GM10266 (cell line): ENCODE measurements at regions not wholly inside any gene's neighbourhood (a gene's known extent, or its start where the extent isn't known, plus 50 kb on each side); places are given as distances from the start of the nearest gene placed in this dataset.

Source experiments
- DNase-seq: peaks from one replicate; pipeline ENCODE4 v3.0.0; 2012; ENCODE audit errors: extremely low spot score
- TF ChIP-seq, protein P1 (sequence below): IDR thresholded peaks from 2 replicates; pipeline ENCODE4 v1.5.1; 2012; ENCODE audit warnings: mild to moderate bottlenecking, low read depth; ENCODE audit not compliant: control insufficient read depth, insufficient read depth; ENCODE audit errors: missing control alignments

DNA sequence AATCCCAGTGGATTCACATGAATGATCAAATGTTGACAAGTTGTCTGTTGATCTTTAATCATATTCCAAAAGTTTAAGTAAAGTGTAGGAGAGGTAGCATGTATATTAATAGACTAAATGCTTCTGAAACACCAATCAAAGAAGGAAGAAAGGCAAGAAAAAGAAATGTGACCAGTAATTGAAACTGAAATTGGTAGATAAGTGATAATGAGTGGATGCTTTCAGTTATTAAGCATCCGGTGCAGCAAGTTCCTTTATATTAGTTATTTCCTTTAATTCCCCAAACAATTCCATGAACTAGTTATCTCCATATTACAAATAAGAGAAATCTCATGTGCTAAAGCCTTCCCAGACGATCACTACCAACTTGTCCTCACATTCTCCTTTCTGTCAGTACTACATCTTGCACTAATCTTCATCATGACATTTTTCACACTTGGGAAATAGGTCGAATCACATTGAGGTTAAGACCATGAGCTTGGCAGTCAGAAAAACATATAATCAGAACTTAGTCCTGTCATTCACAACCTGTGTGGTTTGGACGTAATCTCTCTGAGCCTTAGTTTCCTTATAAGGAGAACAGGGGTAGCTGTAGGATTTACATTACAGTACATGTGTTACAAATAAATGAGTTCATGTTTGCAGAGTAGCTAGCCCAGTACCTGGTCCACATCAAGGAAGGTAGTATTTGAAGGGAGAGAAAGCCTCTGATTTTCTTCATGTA, 182.1 kb downstream of the NOL4 start:
- no peak for DNase-seq
- TF ChIP-seq, protein P1, sequence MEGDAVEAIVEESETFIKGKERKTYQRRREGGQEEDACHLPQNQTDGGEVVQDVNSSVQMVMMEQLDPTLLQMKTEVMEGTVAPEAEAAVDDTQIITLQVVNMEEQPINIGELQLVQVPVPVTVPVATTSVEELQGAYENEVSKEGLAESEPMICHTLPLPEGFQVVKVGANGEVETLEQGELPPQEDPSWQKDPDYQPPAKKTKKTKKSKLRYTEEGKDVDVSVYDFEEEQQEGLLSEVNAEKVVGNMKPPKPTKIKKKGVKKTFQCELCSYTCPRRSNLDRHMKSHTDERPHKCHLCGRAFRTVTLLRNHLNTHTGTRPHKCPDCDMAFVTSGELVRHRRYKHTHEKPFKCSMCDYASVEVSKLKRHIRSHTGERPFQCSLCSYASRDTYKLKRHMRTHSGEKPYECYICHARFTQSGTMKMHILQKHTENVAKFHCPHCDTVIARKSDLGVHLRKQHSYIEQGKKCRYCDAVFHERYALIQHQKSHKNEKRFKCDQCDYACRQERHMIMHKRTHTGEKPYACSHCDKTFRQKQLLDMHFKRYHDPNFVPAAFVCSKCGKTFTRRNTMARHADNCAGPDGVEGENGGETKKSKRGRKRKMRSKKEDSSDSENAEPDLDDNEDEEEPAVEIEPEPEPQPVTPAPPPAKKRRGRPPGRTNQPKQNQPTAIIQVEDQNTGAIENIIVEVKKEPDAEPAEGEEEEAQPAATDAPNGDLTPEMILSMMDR, result no peak

- no peak for DNase-seq
- TF ChIP-seq, protein P1, result no peak
Observed at GRCh38 chr18:34039611-34040010, 185.1 kb downstream of the NOL4 start.

GRCh38 chr18:34039201-34039600, 185.5 kb downstream of the NOL4 start:
- TF ChIP-seq, protein P1, result no peak
- DNase-seq, result peak; percentile 6

DNA sequence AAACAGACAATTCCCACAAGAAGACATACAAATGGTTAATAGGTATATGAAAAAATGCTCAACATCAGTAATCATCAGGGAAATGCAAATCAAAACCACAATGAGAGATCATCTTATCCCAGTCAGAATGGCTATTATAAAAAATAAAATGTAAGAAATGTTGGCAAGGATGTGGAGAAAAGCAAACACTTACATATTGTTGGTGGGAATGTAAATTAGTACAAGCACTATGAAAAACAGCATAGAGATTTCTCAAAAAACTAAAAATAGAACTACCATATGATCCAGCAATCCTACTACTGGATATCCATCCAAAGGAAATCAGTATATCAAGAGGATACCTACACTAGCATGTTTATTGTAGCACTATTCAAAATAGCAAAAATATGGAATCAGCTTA, 186.6 kb downstream of the NOL4 start:
- TF ChIP-seq, protein P1, result no peak
- DNase-seq, result no peak

DNA sequence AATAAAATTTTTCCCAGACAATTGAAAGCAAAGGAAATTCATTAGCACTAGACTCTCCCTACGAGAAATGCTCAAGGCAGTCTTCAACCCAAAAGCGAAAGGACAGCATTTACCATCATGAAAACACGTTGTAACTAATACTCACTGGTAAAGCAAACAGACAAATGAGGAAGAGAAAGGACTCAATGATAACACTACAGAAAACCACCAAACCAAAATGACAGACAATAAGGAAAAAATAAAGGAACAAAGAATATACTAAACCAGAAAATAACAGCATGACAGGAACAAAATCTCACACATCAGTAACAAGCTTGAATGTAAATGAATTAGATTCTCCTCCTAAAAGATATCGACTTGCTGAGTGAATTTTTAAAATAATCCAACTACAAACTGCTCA, 190.7 kb downstream of the NOL4 start:
- DNase-seq, result peak; percentile 2
- TF ChIP-seq, protein P1, result no peak

GRCh38 chr18:34031810-34032209, 192.9 kb downstream of the NOL4 start:
- TF ChIP-seq, protein P1, result no peak
- DNase-seq, result peak; percentile 6

DNA sequence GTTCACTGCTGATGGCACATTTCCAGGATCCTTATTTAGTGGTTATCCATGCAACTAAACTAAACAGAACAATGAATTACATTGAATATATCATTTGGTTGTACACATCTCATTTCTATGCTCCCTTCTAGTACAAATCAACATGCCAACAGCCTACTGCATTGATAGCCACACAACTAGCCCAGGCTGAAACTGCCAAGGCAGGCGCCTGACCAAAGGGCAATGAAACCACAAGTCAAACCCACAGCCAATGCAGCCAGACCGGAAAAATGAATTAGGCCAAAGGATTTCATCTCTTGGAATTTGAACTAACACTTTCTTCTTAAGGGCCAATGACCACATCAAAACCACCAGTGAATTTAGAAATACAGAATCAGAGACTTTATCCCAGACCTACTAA, 196.4 kb downstream of the NOL4 start:
- no peak for DNase-seq
- TF ChIP-seq, protein P1, result no peak
